HG02571 (cell line): ENCODE measurements at regions not wholly inside any gene's neighbourhood (a gene's known extent, or its start where the extent isn't known, plus 50 kb on each side); places are given as distances from the start of the nearest gene placed in this dataset.
"Not testable (repeated sequence)": the region's sequence is repeated elsewhere in the genome, so short reads cannot be mapped to it uniquely, and the experiment has no call there.

ENCODE experiments used
- ATAC-seq: cut with Tn5 transposase; IDR thresholded peaks from one replicate; pipeline ENCODE4 v1.9.1; 2021; ENCODE audit warnings: mild to moderate bottlenecking, moderate library complexity; ENCODE audit not compliant: unreplicated experiment

DNA sequence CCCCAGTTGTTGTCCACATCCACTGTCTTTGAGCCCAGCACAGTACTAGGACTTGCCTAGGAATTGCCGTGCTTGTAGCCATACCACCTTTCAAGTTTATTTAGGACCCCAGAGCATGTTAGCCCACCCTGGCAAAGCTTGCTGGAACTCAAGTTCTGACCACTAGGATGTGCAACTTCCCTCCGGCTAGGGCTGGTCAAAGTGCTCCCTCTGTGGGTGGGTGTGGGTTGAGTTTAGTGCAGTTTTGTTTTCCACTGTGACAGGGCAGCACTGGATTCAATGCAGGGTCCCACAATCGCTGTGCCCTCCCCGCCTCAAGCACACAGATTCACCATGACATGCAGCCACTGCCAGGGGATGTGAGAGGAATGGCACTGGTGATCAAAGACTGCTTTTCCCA, 96.0 kb downstream of the RASGEF1B start:
- ATAC-seq, result no peak

DNA sequence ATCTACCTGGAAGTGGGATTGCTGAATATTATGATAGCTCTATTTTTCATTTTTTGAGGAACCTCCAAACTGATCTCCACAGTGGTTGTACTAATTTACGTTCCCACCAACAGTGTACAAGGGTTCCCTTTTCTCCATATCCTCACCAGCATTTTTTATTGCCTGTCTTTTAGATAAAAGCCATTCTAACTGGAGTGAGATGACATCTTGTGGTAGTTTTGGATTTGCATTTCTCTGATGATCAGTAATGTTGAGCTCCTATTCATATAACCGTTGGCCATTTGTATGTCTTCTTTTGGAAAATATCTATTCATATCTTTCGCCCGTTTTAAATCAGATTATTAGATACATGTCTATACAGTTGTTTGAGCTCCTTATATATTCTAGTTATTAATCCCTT, 101.8 kb downstream of the RASGEF1B start:
- no peak for ATAC-seq

DNA sequence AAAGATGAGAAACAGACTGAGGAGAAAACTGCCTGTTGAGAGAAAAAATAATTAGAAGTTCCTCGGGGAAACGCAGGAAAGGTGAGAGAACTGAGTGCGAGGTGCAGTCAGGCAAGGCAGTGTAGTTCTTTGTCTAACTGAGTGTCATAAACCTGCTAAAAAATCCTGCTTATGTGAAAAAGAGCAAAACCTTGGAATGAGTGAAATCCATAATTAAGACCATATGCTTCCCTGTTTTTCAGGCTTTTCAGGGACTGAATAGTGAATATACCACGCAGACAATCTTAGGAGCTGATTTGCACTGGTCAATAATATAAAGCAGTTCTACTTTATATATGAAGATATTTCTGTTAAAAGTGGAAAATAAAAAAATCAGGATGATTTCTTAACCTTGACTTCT, 104.9 kb downstream of the RASGEF1B start:
- ATAC-seq, result no peak

DNA sequence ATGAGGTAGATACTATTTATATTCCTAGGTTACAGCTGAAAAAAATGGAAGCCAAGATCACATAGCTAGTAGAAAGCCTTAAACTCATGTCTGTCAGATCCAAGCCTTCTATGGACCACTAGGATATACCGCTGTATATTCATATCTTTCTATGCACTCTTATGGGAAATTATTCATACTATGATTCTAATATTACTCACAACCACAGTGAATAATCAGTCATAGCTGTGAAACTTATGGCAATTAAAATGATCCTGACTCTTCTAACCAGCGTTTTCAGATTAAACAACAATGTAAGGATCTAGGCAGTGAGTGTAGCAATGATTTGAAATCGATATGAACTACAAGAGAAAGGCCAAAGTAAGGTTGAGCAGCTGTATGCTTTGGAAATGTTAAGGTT, 111.0 kb downstream of the RASGEF1B start:
- ATAC-seq, result no peak

DNA sequence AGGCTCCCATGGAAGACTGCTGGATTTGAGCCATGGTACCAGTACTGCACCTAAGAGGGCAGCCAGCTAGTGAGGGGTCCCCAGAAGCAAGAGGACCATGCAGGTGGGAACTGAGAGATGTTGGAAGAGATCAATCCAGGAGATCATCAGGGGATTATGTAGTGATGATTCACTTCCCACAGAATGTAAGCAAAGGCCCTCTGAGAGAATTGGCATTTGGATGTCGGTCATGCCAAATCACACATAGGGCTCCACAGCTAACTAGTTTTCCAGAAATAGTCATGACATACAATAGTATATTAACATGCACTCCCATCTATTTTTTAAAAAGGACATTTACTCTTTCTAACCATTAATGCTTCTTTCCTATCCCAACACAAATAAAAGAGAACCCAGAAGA, 112.5 kb downstream of the RASGEF1B start:
- ATAC-seq, result no peak

DNA sequence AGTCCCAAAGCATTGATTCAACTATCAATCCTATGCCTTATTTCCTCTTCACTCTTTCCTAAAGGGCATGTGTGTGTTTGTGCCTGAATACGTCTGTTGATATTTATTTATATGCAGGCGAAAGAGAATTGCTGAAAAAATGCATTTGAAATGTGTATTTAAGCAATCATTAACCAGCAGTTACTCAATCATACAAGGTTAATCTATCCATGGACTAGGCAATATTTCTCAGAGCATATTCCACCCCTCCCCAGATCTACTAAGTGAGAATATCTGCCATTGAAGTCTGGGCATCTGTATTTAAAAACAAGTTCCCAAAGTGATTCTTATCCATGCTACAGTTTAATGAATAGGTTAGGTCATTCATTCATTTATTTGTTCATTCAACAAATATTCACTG, 113.6 kb downstream of the RASGEF1B start:
- no peak for ATAC-seq

DNA sequence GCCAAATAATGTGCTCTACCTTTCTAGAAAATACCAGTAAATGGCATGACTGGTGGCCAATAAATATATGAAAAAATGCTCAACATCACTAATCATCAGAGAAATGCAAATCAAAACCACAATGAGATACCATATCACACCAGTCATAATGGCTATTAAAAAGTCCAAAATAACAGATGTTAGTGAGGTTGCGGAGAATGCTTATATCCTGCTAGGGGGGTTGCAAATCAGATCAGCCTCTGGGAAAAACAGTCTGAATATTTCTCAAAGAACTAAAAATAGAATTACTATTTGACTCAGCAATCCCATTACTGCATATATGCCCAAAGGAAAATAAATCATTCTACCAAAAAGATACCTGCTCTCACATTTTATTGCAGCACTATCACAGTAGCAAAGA, 115.1 kb downstream of the RASGEF1B start:
- ATAC-seq, result no peak

DNA sequence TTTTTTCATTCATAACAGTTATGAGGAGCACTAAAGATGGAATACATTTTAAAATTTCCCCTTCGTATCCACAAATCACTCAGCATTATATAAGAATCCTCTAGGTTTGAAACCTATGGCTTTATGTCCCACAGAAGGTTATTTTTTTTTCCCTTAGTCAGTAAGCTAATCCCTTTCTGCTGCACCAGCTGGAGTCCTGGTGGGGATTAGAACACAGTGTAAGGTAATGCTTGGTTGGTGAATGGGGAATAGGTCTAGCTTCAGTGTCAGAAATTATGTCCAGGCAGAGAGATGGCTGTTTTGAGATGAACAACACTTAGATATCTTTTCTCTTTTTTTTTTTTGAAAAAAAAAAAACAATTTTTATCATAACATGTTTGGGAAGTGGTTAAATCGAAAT, 116.6 kb downstream of the RASGEF1B start:
- no peak for ATAC-seq

DNA sequence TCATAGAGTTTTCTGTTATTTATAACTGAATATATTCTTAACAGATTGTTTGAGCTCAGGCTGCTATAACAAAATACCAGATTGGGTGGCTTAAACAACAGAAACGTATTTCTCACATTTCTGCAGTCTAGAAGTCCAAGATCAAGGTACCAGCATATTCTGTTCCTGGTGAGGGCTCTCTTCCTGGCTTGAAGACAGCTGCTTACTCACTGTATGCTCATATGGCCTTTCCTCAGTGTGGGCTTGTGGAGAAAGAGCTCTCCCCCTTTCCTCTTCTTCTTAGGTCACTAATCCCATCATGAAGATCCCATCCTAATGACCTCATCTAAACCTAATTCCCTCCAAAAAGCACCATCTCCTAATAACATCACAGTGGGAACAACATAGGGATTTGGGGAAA, 117.8 kb downstream of the RASGEF1B start:
- ATAC-seq, result no peak

DNA sequence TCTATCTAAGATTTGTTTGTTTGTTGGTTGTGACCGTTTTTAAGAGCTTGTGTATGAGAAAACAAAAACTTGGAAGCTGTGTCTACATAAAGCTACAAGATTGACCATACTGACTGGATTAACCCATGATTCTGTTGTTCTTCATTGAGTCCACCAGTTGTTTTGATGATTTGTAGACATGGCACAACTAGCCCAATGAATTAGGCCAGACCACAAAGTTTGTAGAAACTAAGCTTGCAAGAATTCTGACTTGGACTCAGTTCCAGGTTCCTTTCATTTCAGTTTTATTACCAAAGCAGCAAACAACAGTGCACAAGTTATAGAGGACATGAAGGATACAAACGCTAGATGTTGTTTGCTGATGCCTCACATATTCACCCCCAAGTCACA, 119.3 kb downstream of the RASGEF1B start:
- no peak for ATAC-seq

DNA sequence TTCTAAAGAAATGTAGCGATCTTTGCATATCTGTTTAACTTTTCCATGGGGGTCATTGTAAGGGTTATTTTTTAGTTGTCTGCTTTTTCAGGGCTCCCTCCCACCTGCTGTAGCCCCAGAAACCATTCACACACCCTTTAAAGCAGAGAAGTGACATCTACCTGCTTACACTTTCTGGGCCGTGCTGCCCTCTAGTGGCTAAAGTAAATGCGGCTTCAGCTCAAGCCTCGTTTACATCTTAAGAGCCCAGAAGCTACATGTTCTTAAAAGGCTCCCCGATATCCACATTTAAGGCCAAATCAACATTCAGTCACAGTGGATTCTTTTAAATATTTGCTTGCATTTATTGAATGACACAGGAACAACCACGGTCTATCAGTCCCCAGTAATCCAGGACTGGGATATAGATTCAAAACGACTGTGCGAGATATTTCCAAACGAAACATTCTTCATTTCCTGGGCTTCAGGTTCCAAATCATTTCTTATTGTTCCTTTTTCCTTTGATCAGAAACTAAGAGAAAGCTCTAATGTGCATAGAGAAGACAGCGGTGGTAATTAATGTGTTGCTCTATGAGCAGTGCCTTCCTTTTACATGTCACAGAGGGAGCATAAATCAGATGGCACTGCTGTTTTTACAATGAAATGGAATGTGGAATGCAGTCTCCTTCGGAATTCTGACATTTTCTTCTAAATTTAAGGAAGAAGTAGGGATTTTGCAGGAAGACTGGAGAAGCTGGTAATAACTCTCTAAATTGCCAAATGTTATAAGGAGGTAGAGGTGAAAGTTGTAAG, 119.9 kb downstream of the RASGEF1B start:
- peak; percentile 92 for ATAC-seq

DNA sequence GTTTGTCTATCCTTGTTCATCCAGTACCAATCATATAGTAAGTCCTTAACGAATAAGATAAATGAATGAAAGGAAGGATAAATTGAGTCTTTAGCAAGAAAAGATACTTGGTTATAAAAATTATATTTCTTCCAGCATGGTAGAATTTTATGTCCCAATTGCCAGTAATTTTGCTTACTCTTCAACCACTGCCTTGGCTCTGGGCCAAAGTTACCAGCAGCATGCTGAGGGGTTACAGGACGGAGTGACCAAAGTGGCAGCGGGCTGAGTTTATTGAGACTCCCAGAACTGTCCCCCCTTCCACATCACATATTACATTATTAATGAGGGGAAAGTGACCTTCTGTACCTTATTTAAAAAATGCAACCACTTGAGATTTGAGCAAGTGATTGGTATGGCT, 121.7 kb downstream of the RASGEF1B start:
- no peak for ATAC-seq

DNA sequence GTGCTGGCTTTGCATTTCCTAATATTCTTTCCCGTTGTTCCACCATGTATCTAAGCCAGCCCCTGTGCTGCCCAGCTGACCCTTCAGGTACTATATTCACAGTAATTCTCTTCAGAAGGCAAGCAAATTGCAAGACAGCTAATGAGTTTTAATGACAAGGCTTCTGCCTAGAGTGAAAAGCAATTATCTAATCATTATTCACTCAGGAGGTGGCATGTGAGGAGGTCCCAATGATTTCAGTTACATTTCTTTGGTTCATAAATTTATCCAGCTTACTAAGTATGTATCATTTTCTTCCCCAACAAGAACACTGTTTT, 123.0 kb downstream of the RASGEF1B start:
- no peak for ATAC-seq

DNA sequence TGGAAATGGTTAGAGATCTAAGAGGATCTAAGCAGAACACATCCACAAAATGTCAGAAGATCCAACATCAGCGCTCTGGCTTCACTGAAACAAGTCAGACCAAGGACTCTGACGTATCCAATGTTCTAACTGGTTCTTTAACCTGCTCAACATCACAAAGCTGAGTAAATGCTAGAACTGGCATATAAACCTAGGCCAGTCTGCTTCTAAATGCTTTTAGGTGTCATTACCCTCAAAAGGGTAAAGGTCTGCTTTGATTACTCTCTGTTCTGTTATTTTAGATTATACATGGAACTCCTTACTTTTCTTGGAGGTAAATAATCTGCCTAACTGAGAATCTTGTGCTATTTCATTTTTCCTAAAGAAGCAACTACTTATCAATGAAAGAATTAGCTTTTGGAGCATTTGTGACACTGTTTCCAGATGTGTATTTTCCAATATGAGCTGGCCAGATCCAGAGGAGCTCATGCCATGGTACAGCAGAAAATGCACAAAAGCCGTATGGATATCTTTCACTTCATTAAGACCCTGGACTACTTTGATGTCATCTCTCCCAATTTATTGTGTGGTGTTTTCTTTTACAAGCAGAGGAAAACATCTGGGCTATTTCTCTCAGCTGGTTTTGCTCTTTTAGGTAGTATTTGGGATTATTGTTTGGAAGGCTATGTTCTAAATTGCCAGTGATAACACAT, 123.5 kb downstream of the RASGEF1B start:
- ATAC-seq, result no peak

DNA sequence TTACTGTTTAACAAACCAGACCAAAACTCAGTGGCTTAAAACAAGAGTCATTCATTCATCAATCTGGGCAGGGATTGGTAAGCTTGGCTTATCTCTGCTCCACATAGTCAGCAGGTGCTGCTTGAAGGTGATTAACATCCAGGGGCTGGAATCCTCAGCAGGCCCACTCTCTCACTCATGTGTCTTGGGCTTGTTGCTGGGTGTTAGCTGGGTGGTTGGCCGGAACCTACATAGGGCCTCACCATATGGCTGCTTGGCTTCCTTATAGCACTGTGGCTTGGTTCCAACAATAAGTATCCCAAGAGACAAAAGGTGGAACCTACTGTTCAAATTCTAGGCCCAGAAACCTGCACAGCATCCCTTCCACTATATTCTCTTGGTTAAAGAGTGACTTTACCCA, 125.0 kb downstream of the RASGEF1B start:
- no peak for ATAC-seq

DNA sequence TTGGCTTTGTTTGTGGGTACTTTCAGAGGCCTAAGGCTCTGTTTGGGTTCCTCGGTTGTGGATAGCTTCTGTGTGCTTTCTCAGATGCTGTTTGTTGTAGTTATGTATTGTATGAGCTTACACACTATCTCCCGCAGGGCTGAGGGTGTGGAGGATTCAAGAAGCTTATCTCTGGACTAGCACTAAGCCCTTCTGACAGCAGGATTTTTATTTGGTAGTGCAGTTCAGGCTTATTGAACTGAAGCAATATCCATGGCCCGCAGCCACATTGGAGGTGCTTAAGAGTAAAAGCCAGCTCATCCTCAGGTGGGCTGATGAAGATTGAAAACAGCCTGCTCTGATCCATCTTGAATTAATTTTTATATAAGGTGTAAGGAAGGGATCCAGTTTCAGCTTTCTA, 128.2 kb downstream of the RASGEF1B start:
- no peak for ATAC-seq

DNA sequence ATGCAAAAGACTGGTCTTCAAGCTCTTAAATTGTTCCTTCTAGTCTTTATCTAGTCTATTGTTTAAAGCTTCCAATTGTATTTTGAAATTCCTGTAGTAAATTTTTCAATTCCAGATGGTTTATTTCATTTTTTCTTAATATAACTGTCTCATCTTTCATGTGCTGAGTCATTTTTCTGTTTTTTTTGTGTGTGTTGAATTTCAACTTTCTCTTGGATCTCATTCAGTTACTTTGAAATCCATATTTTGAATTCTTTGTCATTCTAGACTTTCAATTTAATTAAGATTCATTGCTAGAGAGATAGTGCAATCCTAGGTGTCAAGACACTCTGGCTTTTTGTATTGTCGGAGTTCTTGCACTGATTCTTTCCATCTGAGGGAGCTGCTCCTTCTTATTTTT, 128.0 kb upstream of the PRKG2 start:
- ATAC-seq, result no peak

DNA sequence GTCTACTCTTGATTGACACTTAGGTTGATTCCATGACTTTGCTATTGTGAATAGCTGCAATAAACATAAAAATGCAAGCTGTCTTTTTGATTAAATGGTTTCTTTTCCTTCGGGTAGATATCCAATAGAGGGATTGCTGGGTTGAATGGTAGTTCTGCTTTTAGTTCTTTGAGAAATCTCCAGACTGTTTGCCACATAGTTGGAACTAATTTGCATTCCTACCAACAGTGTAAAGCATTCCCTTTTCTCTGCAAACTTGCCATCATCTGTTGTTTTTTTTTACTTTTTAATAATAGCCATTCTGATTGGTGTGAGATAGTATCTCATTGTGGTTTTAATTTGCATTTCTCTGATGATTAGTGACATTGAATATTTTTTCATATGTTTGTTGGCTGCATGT, 122.2 kb upstream of the PRKG2 start:
- no peak for ATAC-seq

DNA sequence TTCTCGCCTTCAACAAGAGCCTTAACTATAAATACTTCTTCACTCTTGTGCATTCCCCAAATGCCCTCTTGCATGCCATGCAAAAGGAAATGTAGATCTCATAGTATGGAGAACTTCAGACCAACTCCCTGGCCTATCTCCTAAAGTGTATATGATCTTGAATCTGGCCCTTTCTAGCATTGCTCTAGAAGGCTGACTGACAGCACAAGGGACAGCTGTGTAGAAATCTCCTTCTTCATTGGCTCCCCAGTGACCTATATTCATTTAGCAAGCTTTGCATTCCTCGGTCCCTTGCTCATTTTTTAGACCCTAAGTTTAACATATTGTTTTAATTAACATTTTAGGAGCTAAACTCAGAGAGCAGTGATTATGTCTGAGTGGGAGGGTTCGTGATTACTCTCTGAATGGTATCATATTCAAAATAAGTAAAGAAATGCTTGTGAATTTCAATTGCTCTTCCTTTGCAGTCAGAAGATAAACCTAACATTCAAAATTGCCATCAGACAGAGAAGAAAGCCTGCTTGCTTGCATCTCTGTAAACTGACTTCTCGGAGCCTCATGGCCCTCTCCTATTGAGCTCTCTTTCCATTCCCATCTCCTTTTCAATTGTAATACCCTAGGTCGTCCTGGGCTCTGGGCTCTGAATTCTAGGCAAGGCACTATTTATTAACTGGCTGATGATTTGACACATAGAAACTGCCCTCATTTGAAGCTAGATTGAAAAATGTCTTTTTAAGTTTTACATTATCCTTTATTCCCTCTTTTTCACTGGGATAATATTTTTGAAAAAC, 120.3 kb upstream of the PRKG2 start:
- no peak for ATAC-seq

DNA sequence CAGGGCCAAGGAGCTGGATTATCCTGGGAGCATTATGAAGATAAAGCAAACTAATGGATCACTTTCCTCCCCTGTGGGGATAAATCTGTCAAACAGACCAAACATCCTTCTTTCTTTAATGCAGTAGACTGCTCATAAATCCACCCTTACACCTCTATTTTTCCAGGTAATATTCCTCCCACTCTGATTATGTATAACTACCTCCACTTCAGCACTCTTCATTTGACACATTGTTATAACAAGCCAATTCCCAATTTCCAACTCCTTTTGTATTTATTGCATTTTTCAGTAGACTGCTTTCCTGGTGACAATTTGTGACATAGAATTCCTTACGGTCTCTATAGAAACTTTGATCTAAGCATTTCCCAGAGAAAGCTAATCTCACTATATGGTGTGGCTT, 115.0 kb upstream of the PRKG2 start:
- ATAC-seq, result no peak

DNA sequence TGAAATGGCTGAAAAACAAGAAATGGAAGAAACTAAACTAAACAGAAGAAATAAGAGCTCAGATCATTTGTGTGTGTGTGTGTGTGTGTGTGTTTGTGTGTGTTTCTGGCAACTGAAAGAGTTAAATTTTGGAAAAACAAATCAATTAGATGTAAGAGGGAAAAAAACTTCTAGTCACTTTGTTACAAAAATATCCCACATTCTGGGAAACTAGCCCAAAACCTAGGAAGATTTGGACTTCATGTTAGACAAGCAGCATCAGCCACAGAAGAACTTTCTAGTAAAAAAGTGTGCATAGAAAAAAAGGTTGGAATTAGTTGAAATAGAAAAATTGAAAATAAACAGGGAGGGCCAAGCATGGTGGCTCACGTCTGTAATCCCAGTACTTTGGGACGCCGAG, 111.6 kb upstream of the PRKG2 start:
- no peak for ATAC-seq

DNA sequence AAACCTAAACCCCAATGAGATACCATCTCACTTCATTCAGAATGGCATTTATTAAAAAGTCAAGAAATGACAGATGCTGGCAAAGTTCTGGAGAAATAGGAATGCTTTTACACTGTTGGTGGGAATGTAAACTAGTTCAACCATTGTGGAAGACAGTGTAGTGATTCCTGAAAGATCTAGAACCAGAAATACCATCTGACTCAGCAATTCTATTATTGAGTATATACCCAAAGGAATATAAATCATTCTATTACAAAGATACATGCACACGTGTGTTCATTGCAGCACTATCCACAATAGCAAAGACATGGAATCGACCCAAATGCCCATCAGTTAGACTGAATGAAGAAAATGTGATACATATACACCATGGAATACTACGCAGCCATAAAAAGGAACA, 109.6 kb upstream of the PRKG2 start:
- ATAC-seq, result not testable (repeated sequence)
